HT-29 (cell line): ENCODE measurements at regions not wholly inside any gene's neighbourhood (a gene's known extent, or its start where the extent isn't known, plus 50 kb on each side); places are given as distances from the start of the nearest gene placed in this dataset.
"Not testable (repeated sequence)": the region's sequence is repeated elsewhere in the genome, so short reads cannot be mapped to it uniquely, and the experiment has no call there.

Source experiments
- DNase-seq: peaks from one replicate; pipeline ENCODE4 v3.0.0-alpha.2; 2015; ENCODE audit warnings: low spot score

DNA sequence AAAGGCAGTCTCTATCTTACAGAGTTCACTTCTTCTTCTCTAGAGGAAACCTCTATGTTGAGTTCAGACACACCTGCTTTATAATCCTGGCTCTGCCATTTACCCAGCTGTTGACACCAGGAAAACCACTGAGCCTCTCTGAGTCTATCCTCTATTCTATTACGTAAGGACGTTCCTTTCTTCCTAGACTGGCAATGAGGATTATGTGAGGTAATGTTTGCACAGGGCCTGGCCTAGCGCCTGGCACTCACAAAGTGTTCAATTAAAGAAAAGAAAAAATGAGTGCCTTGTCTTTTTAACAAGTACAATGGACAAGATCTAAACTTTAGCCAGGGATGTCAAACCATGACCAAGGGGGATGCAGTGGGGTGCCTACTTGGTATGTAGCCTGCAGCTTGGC, 641.9 kb upstream of the TBX3 start:
- no peak for DNase-seq

DNA sequence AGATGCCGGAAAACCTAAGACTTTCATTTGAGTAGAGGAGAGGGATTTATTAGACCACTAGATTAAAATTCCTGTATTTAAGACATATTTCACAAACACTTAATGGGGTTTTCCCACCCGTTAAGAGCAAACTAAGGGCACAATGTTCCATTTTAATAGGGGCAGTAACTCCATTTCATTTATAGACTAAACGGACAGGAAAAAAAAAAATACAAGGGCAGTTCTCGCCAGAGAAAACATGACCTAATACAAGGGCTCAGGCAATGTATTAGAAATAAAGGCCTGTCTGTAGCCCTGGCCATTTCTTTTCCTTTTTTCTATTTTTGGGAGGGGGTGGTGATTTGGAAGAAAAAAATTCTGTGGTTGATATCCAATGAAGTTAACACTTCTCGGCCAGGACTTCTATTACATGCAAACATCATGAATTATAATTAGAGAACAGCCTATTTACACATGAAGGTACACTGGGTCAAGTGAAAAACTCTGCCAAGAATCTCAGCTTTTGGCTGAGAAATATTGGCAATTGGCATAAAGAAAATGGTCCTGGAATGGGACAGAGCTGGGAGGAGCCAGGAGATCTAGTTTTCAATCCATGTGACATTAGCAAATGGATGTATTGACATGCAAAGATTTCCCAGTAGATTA, 641.1 kb upstream of the TBX3 start:
- DNase-seq, result no peak

- no peak for DNase-seq
Measured at GRCh38 chr12:115323223-115323905, 639.4 kb upstream of the TBX3 start.

DNA sequence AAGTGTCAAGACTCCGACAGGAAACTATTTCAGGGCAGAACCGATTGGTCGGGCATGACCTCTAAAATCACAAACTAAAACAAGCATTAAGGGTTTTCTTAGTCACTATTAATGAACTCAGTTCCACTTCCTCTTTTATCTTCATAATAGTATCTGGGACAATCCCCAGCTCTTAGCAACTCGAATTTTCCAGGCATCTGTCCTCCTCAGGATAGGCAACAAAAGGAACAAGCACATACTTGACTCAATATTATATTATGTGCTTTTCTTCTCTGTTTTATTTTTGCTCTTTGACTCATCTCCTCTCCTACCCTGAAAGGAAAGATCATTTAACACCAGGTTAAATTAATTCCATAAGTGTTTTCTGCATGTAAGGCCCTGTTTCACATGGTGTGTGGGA, 638.3 kb upstream of the TBX3 start:
- DNase-seq, result no peak

DNA sequence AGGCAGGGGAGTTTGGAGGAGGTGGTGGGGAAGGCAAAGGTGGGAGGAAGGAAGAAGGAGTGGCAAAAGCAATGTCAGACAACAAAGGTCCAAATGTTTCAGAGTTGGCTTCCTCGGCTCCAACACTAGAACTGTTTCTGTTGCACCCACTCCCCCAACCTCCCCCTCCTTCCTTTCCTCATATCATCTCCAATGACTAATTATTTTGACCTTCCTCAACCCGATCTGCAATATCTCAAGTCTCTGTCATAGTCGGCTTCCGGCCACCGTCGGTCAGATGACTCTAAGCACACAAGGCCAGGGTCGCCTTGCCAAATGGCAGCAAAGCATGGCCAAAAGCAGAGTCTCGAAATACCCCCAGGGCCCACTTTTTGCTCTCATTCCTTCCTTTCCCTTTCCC, 637.0 kb upstream of the TBX3 start:
- DNase-seq, result no peak

DNA sequence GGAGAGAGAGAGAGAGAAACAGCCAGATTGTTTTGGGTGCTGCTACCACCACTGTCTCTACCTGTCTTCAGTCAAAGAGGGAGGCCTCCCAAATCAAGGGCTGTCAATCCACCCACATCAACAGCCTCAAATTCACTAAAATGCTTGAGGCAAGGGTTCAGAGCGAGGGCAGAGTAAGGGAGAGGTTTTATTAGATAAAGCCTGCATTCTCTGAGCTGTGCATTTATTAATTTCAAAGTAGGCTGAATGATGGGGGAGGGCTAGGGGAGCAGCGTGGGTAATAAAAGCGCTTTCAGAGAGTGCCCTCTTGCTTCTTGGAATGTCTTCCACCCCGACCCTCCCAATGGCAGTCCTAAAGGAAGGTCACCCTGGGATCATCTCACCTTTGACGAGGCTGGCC, 636.5 kb upstream of the TBX3 start:
- peak; percentile 66 for DNase-seq

DNA sequence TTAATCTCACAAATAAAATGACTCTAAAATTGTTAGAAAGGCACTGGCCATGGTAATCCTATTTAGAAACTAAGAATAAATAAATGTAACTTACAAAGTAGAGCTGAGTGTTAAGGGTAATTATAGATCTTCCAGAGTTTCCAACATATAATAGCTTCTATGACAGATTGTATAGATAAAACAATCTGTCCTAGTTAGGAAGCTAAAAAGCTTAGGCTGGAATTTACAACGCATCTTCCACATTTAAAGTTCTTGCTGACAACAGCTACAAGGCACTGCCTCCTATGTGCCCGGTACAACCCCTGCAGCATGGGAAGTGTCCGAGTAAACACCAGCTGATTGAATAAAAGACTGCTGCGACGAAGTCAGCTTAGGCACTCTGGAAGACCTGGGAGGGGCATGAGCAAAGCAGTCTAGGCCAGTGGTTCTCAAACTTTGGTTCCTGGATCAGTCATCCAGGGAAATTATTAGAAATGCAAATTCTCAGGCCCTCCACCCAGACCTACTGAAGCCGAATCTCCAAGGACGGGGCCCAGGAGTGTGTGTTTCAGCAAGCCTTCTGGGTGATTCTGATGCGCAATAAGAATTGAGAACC, 635.6 kb upstream of the TBX3 start:
- no peak for DNase-seq

DNA sequence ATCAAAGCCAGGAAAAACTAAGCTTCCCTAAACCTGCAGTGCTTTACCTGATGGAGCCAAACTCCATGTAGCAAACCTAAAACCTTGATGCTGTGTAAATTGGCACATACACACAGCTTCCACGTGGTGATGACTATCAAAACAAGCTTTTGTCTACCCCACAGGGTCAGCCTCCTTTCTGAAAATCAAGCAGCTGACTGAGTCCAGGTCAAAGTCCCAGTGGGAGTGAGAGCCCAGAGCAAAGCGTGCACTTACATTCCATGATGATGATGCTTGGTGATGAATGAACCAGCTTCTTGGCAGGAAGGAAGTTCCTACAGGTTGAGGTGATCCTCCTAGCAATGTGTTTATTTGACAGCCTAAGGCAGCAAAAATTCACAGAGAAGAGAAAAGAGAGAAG, 630.0 kb upstream of the TBX3 start:
- DNase-seq, result peak; percentile 39

DNA sequence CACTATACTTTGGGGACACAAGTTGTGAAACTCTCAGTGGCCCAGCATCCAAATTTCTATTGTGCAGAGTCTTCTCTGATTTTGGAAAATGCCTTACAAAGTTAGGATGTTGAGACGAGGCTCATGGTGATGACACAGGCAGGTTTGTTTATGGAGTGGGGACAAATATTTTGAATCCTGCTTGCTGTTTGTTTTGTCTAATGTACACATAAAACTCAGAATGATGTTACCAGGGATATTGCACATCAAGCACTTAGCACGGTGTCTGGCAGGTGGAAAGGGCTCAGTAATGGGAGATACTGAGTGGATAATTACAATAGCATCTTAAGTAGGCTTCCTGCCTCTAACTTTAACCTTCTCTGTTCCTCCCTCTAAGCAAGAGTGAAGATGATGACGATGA, 628.9 kb upstream of the TBX3 start:
- no peak for DNase-seq

- no peak for DNase-seq
Measured at GRCh38 chr12:115311875-115312274, 627.9 kb upstream of the TBX3 start.

GRCh38 chr12:115308918-115309317, 624.9 kb upstream of the TBX3 start:
- DNase-seq, result no peak

DNA sequence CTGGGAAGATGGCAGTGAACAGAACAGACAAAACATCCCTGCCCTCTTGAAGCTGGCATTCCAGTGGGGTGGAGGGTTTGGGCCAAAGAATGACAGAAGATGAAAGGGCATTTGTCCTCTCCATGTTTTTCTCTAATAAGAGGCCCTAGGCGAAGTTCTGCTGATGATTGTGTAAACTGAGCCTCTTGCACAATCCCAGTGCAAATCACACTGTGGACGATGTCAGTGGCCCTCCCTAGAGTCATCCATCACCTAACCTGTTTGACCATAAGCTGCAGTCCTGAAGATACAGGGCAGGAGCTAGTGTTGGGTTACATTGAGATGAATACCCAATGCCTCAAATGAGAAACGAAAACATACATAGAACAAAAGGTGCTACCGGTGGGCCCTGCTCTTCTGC, 622.4 kb upstream of the TBX3 start:
- no peak for DNase-seq

DNA sequence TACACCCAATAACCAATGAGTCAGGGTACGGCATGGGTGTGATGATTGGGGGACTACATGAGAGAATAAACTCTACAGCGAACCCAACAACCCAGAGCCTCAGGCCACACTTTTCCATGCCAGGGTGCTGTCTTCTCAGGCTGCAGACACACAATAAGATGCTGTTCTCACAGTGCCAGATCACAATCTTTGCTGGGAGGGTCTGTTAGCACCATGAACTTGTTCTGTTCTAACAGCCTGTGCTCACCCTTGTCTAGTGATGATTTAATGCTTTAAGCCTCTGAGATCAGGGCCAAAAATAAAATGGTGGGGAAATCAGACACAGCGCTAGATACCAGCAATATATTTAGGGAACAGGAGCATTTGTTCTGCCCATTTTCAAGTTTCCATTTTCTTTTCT, 621.9 kb upstream of the TBX3 start:
- no peak for DNase-seq

GRCh38 chr12:115305275-115305674, 621.3 kb upstream of the TBX3 start:
- DNase-seq, result no peak

DNA sequence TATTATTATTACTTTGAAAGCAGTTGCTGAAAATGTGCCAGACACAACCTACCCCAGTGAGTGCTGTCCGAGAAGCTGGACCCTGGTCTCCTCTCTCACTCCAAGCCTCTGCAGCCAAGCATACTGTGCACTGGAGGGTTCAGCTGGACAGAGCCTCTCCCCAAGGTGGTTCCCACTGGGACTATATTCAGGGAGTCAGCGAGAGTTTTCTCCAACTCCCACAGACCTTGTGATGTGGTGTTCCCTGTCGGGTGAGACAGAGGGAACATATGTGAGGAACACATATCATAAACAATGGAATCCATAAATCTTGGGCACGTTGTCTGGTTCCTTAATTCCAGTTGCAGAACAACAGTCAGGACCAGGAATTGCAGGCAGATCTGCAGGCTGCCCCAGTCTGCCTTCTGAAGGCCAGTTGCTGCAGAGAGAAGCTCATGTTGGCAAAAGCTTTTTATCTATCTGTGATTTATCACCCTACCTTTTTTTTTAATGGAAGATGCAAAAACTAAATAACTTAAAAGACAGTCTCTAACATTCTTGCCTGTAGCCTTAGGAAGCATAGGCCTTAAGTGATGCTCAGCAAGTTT, 619.8 kb upstream of the TBX3 start:
- DNase-seq, result no peak

DNA sequence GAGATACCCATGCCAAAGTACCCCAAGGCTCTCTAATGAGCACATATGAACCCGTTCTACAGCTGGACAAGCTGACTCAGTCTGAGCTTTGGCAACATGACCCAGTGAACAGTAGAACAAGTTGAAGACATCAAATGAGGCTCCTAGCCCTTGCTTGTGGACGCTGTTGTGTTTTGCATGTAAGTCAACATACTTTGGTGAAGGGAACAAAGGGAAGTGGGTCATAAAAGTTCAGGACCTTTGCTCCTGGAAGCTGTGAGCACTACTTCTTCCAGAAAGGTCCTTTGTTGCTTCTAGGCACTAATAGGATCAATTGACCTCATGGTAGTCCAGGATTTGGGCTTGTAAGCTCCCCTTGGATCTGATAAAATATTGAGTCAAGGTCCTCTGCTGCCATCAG, 613.5 kb upstream of the TBX3 start:
- DNase-seq, result no peak

GRCh38 chr12:115296613-115297198, 612.7 kb upstream of the TBX3 start:
- DNase-seq, result no peak

GRCh38 chr12:115295886-115296285, 611.9 kb upstream of the TBX3 start:
- no peak for DNase-seq

- DNase-seq, result peak; percentile 31
Measured at GRCh38 chr12:115294453-115295133, 610.6 kb upstream of the TBX3 start.

DNA sequence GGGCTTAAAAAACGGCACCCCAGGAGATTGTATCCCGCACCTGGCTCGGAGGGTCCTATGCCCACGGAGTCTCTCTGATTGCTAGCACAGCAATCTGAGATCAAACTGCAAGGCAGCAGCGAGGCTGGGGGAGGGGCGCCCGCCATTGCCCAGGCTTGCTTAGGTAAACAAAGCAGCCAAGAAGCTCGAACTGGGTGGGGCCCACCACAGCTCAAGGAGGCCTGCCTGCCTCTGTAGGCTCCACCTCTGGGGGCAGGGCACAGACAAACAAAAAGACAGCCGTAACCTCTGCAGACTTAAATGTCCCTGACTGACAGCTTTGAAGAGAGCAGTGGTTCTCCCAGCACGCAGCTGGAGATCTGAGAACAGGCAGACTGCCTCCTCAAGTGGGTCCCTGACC, 601.5 kb upstream of the TBX3 start:
- not testable (repeated sequence) for DNase-seq

- peak; percentile 62 for DNase-seq
Measured at GRCh38 chr12:115273456-115273855, 589.5 kb upstream of the TBX3 start.

- DNase-seq, result no peak
Measured at GRCh38 chr12:115268451-115268850, 584.5 kb upstream of the TBX3 start.
